H1 (cell line): ENCODE measurements at regions not wholly inside any gene's neighbourhood (a gene's known extent, or its start where the extent isn't known, plus 50 kb on each side); places are given as distances from the start of the nearest gene placed in this dataset.

Source experiments
- FOSL1 ChIP-seq: IDR thresholded peaks from 2 replicates; pipeline ENCODE4 v1.6.1; 2011; ENCODE audit warnings: mild to moderate bottlenecking, low read depth, low read length, moderate library complexity; ENCODE audit not compliant: insufficient read depth
- SAP30 ChIP-seq: fragments of 300-600 bp; sonication (generic); IDR thresholded peaks from 2 replicates; pipeline ENCODE4 v1.7.1; 2012; ENCODE audit warnings: low read length, moderate library complexity, mild to moderate bottlenecking, inconsistent platforms; ENCODE audit not compliant: insufficient read depth, insufficient replicate concordance
- TF ChIP-seq, protein P1 (sequence below): IDR thresholded peaks from 2 replicates; pipeline ENCODE4 v1.6.1; 2012; ENCODE audit warnings: low read length, inconsistent platforms

GRCh38 chrX:82442281-82442680 is 1065.8 kb upstream of the POU3F4 start (continued):
- no peak for TF ChIP-seq SAP30
- TF ChIP-seq, protein P1, sequence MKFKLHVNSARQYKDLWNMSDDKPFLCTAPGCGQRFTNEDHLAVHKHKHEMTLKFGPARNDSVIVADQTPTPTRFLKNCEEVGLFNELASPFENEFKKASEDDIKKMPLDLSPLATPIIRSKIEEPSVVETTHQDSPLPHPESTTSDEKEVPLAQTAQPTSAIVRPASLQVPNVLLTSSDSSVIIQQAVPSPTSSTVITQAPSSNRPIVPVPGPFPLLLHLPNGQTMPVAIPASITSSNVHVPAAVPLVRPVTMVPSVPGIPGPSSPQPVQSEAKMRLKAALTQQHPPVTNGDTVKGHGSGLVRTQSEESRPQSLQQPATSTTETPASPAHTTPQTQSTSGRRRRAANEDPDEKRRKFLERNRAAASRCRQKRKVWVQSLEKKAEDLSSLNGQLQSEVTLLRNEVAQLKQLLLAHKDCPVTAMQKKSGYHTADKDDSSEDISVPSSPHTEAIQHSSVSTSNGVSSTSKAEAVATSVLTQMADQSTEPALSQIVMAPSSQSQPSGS: no peak
- no peak for TF ChIP-seq FOSL1
